HG03442 (cell line): ENCODE measurements at regions not wholly inside any gene's neighbourhood (a gene's known extent, or its start where the extent isn't known, plus 50 kb on each side); places are given as distances from the start of the nearest gene placed in this dataset.
A peak's percentile ranks its signal among the peaks of the same experiment; 100 is the strongest.
"Not testable (repeated sequence)": the region's sequence is repeated elsewhere in the genome, so short reads cannot be mapped to it uniquely, and the experiment has no call there.

ENCODE experiments used
- ATAC-seq: cut with Tn5 transposase; IDR thresholded peaks from one replicate; pipeline ENCODE4 v1.9.1; 2021; ENCODE audit warnings: mild to moderate bottlenecking, moderate library complexity; ENCODE audit not compliant: unreplicated experiment

- ATAC-seq, result no peak
These were observed 579.1 kb downstream of the KCTD12 start for GRCh38 chr13:76307142-76307541.

DNA sequence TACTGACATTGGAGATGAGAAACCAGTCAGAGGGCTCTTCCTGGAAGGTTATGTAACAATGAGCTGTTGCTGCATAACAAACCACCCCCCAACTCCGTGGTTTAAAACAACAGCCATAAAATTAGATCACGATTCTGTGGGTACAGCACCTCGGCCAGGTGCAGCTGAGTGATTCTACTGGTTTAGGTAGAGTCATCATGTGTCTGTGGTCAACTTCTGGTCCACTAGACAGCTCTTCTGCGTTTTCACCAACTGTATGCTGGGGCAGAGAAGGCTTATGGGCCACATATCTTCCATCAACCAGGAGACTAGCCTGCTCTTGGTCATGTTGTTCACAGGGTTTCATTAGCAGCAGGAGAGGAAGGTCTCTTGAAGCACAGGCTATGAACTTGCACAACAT is 585.5 kb downstream of the KCTD12 start:
- no peak for ATAC-seq

DNA sequence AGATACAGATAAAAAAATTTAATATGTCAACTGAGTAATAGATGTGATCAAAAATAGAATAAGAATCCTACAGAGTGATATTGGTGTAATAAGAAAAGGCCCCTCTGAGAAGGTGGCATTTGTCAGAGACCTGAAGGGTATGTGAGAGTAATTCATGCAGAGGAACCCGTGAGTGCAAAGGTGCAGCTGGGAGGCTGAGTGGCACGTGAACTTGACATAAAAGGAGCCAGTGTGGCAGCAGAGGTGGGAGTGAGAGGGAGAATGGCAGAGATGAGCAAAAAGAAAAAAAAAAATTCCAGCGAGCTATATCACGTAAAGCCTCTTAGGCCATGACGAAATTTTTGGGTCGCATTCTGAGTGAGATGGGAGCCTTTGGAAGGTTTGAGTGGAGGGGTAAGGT is 588.9 kb downstream of the KCTD12 start:
- no peak for ATAC-seq

- ATAC-seq, result no peak
These were observed 589.5 kb downstream of the KCTD12 start for GRCh38 chr13:76296751-76297150.

GRCh38 chr13:76295020-76295419 is 591.2 kb downstream of the KCTD12 start:
- not testable (repeated sequence) for ATAC-seq

- no peak for ATAC-seq
These were observed 592.5 kb downstream of the KCTD12 start for GRCh38 chr13:76293751-76294150.

DNA sequence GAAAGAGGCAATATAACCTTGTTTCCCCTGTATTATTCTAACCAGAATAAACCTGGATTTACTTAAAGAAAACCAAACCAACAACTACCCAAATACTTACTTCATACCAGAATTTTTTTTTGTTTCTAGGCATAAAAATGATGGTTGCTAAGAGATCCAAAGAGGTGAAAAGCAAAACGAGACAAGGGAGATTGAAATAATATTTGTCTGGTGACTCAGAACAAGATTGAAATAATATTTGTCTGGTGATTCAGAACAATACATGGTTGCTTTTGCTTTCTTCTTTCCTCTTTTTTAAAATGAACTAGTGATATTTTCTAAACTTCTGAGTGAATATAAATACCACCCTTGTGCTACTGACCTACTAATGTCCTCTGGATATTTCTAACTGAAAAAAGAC is 592.9 kb downstream of the KCTD12 start:
- peak; percentile 49 for ATAC-seq

DNA sequence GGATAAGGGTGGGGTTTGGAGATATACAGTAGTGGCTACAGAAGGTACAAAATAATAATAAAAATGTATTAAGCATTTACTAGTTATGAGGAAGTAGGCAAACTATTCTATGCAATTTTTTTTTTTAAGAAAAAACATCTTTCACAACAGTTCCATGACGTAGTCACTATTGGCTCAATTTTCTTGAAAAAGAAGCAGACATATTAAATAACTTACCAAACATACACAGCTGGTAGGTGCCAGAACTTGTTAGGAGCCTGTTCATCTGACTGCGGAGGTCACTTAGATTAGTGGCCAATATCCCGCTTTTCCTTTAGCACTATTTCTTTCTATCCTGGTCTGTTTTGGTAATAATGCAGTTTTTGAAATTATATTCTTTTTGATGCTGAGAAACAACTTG is 593.5 kb downstream of the KCTD12 start:
- ATAC-seq, result no peak

DNA sequence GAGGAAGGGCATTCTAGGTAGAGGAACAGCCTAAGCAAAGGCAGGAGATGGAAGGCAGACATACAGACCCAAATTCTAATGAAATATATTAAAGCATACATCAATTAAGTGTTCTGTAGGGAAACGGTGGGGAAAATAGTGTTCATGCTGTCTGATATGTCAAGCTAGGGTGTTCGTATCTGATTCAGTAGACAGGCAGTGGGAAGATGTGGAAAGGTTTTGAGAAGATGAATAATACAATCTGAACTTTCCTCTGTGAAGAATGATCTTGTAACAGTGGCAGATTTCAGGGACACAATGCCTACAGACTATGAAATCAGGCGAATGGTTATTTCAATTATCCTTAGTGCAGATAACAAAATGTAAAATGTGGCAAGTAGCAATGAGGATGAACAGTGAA is 594.2 kb downstream of the KCTD12 start:
- no peak for ATAC-seq

DNA sequence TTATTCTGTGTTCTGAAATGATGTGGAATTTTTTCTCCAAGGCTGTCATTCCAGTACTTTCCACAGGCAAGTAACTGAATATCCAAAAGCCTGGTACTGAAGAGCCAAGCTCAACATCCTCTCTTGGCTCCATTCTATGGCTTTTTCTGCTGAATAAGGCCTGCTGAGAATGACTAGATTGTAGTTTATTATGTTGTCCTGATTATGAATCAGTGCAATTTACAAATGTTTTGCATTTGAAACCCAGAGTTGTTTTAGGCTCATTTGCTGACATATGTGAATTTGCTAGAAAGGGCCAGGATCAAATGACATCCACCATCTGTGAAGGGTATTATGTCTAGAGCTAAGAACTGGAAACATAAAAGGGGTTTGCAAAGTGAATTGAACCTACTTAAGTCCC is 596.6 kb downstream of the KCTD12 start:
- ATAC-seq, result no peak

DNA sequence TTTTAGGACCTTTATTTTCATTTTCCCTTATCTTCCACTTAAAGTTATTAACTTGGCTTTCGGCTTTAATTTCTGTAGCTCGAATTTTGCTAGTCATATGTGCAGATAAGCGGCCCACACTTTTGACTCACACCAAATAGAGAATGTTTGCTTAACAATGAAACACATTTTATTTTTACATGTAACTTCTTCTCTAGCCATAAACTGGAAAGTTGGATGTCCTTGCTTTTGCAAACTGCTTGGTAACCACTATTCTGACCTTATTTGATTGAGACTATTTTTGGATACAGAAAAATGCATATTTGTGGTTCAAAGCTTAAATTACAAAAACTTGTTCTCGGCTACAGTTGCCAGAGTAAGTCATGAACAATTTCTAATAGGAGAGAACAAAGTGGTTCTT is 600.0 kb downstream of the KCTD12 start:
- no peak for ATAC-seq

GRCh38 chr13:76285463-76285862 is 600.7 kb downstream of the KCTD12 start:
- no peak for ATAC-seq

DNA sequence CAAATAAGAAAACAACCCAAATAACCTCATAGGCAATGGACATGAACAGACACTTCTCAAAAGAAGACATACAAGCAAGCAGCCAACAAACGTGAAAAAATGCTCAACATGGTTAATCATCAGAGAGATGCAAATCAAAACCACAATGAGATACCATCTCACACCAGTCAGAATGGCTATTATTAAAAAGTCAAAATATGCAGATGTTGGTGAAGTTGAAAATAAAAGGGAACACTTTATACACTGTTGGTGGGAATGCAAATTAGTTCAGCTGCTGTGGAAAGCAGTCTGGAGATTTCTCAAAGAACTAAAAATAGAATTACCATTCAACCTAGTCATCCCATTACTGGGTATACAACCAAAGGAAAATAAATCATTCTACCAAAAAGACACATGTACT is 606.4 kb downstream of the KCTD12 start:
- peak; percentile 64 for ATAC-seq

DNA sequence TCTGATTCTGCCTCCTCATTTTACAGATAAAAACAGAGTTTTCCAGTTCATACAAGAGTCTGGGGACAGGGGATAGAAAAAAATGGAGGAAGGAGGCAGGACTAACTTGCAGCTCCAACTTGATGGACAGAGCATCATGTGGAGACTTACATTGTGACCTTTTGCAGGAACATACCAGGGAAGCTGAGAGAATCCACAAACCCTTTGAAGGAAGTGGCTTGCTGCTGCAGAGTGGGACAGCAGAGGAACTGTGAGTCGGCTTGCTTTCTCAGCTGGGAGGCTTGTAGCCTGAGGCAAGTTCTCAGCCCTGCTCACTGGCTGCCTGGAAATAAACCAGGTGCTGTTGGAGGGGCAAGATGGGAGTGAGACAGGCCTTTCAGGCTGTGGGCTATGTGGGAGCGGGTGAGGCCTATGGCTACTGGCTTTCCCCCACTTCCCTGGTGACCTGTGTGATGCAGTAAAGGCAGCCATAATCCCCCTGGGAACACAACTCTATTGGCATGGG is 614.4 kb downstream of the KCTD12 start:
- no peak for ATAC-seq

DNA sequence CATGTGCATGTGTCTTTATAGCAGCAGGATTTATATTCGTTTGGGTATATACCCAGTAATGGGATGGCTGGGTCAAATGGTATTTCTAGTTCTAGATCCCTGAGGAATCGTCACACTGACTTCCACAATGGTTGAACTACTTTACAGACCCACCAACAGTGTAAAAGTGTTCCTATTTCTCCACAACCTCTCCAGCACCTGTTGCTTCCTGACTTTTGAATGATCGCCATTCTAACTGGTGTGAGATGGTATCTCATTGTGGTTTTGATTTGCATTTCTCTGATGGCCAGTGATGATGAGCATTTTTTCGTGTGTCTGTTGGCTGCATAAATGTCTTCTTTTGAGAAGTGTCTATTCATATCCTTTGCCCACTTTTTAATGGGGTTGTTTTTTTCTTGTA is 617.9 kb downstream of the KCTD12 start:
- not testable (repeated sequence) for ATAC-seq

- ATAC-seq, result no peak
These were observed 619.0 kb downstream of the KCTD12 start for GRCh38 chr13:76267216-76267615.

GRCh38 chr13:76266561-76266960 is 619.6 kb downstream of the KCTD12 start:
- no peak for ATAC-seq

DNA sequence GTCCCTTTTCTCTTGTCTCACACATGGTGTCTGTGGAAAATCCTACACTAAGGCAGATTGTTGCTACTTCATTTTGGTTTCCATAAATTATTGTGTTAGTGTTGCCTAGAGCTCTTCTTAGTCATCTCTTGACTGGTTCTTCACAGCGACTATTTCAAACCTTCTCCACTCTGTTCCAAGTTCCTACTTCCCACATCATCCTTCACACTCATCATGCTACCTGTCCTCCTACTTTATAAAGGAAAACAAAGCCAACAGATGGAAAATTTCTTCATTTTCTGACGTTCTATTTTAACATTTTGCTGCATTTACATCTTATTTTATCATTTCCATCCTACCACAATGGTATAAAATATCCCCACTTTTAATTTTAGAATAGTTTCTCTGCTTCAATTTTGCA is 614.1 kb downstream of the LMO7 start:
- ATAC-seq, result no peak

DNA sequence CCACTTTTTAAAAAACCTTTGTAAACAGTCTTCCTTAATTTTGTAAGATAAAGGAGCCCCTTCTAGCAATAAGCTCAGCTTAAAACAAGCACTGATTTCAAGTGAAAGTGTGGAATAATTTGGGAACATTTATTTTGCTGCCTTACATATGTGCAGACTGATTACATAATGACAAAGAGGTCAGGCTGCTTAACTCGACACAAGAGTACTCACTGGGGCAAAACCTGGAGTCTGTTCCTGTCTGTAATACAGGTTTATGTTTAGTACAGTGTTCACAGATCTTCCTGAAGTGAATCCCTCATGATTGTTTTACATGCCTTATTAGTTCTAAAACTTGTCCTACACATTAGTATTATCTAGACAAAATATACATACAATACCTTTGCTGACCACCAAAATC is 609.8 kb downstream of the LMO7 start:
- no peak for ATAC-seq

DNA sequence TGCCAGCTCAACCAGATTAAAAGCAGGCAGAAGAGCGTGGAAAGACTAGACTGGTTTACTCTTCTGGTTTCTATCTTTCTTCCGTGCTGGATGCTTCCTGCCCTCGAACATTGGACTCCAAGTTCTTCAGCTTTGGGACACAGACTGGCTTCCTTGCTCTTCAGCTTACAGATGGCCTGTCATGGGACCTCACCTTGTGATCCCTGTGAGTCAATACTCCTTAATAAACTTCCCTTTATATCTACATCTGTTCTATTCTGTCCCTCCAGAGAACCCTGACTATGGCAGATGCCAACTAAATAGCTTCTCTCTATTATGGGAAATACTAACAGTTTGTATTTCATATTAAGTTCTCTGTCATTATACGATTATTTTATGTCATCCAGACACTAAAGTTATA is 609.1 kb downstream of the LMO7 start:
- no peak for ATAC-seq

- not testable (repeated sequence) for ATAC-seq
These were observed 607.0 kb downstream of the LMO7 start for GRCh38 chr13:76243120-76243519.

- no peak for ATAC-seq
These were observed 603.0 kb downstream of the LMO7 start for GRCh38 chr13:76239031-76239680.

DNA sequence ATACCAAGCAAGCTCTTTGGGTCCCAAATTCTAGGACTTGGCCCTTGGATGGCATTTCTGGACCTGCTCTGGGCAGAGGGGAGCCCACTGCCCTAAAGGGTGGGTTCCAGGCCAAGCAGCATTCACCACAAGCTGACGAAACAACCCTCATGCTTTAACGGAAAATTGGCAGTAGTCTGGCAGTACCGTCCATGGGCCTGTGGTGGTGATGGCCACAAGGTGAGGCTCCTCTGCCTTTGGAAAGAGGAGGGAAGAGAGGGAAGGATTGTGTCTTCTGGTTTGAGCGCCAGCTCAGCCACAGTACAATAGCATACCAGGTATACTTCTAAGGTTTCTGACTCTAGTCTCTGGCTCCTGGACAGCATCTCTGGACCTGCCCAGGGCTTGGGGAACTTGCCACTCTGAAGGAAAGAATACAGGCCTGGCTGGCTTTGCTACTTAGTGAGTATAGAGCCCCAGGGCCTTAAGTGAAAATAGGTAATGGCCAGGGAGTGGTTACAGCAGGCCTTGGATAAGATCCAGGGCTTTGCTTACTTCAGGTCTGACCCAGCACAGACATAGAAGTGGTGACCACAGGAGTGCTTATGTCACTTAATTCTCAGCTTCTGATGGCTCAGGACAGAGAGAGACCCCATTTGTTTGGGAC is 595.5 kb downstream of the LMO7 start:
- no peak for ATAC-seq
